GM21529 (cell line): ENCODE measurements at regions not wholly inside any gene's neighbourhood (a gene's known extent, or its start where the extent isn't known, plus 50 kb on each side); places are given as distances from the start of the nearest gene placed in this dataset.
"Not testable (repeated sequence)": the region's sequence is repeated elsewhere in the genome, so short reads cannot be mapped to it uniquely, and the experiment has no call there.

ENCODE experiments used
- ATAC-seq: cut with Tn5 transposase; IDR thresholded peaks from one replicate; pipeline ENCODE4 v1.9.1; 2021; ENCODE audit not compliant: unreplicated experiment

GRCh38 chr15:84094720-84095119 is 140.9 kb upstream of the GOLGA6L4 start:
- ATAC-seq = not testable (repeated sequence)

- ATAC-seq = not testable (repeated sequence)
Measured at GRCh38 chr15:84097053-84097452, 138.5 kb upstream of the GOLGA6L4 start.

GRCh38 chr15:84098604-84099003 is 137.0 kb upstream of the GOLGA6L4 start:
- ATAC-seq = no peak

GRCh38 chr15:84099181-84099580 is 136.4 kb upstream of the GOLGA6L4 start:
- no peak for ATAC-seq

GRCh38 chr15:84103345-84103744 is 132.2 kb upstream of the GOLGA6L4 start:
- ATAC-seq = no peak

GRCh38 chr15:84104853-84105252 is 130.7 kb upstream of the GOLGA6L4 start:
- ATAC-seq = no peak

GRCh38 chr15:84108728-84109127 is 126.8 kb upstream of the GOLGA6L4 start:
- ATAC-seq = no peak

GRCh38 chr15:84111575-84111974 is 124.0 kb upstream of the GOLGA6L4 start:
- ATAC-seq = no peak

- no peak for ATAC-seq
Measured at GRCh38 chr15:84112025-84112424, 123.5 kb upstream of the GOLGA6L4 start.

GRCh38 chr15:84113919-84114318 is 121.7 kb upstream of the GOLGA6L4 start:
- no peak for ATAC-seq

- ATAC-seq = not testable (repeated sequence)
Measured at GRCh38 chr15:84114680-84115079, 120.9 kb upstream of the GOLGA6L4 start.

GRCh38 chr15:84119351-84119750 is 116.2 kb upstream of the GOLGA6L4 start:
- not testable (repeated sequence) for ATAC-seq

- ATAC-seq = not testable (repeated sequence)
Measured at GRCh38 chr15:84120903-84121302, 114.7 kb upstream of the GOLGA6L4 start.

GRCh38 chr15:84128706-84129105 is 106.9 kb upstream of the GOLGA6L4 start:
- ATAC-seq = not testable (repeated sequence)

- ATAC-seq = not testable (repeated sequence)
Measured at GRCh38 chr15:84130098-84130831, 105.3 kb upstream of the GOLGA6L4 start.

GRCh38 chr15:84135931-84136456 is 99.6 kb upstream of the GOLGA6L4 start:
- not testable (repeated sequence) for ATAC-seq

- ATAC-seq = peak; percentile 98
Measured at GRCh38 chr15:84142888-84143337, 92.7 kb upstream of the GOLGA6L4 start.

GRCh38 chr15:84143753-84144314 is 91.7 kb upstream of the GOLGA6L4 start:
- ATAC-seq = peak; percentile 73

- ATAC-seq = not testable (repeated sequence)
Measured at GRCh38 chr15:84144946-84145345, 90.6 kb upstream of the GOLGA6L4 start.

GRCh38 chr15:84146299-84146698 is 89.3 kb upstream of the GOLGA6L4 start:
- ATAC-seq = not testable (repeated sequence)

GRCh38 chr15:84147307-84147706 is 88.3 kb upstream of the GOLGA6L4 start:
- ATAC-seq = not testable (repeated sequence)
